Head of caudate nucleus (tissue), 42 donors: ENCODE measurements at regions not wholly inside any gene's neighbourhood (a gene's known extent, or its start where the extent isn't known, plus 50 kb on each side); places are given as distances from the start of the nearest gene placed in this dataset.
"Not testable (repeated sequence)": the region's sequence is repeated elsewhere in the genome, so short reads cannot be mapped to it uniquely, and the experiment has no call there.

Source experiments
- DNase-seq, 42 donors: peaks; one replicate each; pipeline versions ENCODE4 v3.0.0 to v3.0.0-alpha.2; 2020 to 2021; ENCODE audit warnings: mixed read lengths in 7 of 42
- intact Hi-C: fragments of 100-400 bp; cut with DNase I; formaldehyde crosslinking; loops from one replicate; pipeline ENCODE4 v1.15.0; 2022

DNA sequence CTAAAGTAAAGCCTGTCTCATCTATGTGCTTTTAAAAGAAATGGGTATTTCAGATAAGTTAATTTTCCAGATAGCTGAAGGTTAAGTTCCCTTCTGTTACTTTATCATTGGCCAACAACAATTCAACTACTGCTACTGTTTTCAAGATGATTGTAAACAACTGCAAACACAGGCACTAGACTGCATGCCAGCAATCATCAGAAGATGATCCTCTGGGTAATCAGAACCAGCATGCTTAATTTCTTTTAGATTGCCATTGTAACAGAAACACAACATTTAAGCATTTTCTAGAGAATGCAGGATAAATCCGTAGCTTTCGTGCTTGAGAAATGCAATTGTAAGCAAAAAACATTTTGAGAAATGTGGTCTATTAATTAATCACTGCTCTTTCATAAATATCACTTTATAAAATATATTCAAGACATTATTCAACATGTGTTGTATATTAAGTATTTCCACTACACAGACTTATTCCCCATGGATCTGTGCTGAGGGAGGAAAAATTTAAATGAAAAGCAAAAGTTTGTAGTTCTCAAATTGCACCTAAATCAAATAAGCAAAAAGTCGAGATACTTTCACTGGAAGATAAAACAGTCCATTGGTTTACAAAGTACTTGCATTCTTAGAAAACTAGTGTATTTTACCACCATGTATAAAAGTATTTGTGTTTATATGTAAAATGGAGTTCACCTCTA is 133.7 kb downstream of the ATL2 start:
- no peak for DNase-seq
- intact Hi-C loops: no loop called here

DNA sequence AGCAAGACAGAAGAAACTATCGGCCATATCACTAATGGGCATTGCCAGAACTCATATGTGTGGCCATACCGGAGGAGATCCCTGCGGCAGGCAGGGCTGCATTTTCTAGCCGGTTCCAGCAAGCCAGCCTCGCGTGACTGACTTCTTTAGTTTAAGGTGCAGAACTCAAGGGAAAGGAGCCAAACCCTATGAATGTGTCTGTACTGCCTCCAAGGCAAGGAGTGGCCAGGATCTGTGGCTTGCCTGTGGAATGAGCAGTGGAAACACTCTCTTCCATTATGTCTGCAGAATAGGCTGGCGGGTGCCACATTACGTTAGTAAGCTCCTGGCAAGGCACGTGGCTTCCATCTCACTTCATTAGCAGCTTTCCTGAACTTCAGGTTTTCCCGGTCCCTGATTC is 137.6 kb downstream of the ATL2 start:
- DNase-seq: no peak
- intact Hi-C loops: no loop called here

DNA sequence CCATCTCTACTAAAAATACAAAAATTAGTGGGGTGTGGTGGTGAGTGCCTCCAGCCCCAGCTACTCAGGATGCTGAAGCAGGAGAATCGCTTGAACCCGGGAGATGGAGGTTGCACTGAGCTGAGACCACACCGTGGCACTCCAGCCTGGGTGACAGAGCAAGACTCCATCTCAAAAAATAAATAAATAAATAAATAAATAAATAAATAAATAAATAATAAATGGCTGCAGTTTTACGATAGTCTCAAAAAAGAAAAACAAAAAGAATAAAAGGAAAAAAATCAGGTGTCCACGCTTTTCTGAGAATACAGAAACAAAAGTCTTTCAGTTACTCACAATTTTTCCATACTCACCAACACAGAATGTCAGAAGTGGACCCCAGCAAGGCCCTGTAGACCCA is 138.4 kb downstream of the ATL2 start:
- intact Hi-C loops, DNase-seq: not testable (repeated sequence)

DNA sequence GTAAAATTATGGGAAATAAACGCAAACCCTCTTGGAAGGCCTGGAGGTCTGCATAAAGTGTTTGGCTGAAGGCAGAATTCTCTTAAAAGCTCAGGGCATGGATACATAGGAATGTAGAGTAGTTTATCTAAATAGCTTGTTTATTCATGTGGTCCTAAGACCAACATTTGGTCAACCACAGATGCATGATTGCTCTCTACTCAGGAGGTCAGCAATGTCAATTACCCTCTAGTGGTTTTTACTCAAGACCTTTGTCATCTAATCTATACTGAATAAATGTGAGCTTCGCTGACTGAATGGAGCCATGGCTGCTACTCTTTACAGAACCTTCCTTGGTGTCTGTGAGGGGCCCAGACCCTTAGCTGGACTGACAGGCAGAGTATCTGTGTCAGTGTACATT is 139.8 kb downstream of the ATL2 start:
- DNase-seq: no peak
- intact Hi-C loops: no loop called here

DNA sequence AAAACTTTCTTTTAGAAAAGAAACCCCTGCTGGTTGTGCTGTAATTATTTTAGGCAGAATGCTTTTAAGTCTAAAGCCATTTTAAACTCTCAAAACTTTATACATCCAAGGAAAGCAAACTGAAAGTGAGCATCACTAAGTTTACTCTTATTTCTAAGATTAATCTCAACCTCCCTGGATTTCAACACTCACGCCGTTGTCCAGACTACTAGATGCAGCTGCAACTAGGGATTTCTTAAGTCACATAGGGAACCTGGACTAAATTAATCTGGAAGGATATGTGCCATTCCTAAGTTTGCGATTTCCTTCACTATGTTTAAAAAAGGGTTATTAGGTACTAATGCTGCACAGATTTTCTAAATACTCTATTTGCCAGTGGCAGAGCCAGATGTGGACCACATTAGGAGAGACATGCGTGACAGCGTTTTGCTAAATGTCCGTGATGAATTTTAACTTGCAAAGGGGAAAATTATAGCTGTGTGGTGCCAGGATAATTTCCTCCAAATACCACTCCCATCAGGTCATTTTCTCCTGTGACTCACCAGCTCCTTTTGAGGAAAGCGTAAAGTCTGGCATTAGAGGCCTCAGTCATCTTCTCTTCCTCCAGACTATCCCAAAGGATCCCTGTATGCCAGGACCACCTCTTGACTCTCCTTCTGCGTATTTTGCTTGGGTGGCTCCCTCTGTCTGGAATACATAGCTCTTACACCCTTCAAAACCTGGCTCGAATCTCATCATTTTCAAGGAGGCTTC is 143.7 kb downstream of the ATL2 start:
- no peak for DNase-seq
- intact Hi-C loops: no loop called here

DNA sequence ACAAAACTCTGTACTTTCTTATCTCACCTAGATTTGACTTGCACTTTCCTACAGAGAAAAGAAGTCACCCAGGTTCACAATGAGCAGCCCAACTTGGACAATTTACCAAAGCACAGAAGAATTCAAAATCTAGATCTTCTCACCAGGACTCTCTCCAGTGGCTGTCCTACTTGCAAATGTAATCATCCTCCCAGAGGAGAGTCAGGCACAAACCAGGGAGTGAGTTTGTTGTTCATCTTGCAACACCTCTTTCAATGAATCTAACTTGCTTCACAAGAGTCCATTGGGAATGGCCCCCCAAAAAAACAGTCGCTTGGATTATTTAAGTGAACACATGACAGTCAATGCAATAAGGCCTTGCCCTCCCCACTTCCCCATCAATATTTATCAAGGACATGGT is 144.6 kb downstream of the ATL2 start:
- DNase-seq: no peak
- intact Hi-C loops: no loop called here

DNA sequence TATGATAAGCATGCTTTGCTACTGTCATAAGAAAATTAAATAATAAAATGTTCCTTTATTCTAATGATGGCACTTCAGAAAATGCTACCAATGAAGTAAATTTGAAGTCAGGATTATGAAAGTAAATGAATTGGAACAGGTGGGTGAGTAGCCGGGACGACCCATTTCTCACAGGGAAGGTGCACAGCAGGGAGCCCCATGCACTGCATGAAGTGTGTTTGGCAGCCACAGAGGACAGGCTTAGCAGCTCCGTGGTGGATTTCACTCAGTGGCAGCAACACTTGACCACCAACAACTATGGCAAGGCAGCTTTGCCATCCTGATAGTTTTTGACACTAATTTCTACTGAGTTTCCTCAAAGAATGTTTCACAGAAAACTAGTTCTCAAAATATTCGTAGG is 146.3 kb downstream of the ATL2 start:
- no peak for DNase-seq
- intact Hi-C loops: no loop called here

DNA sequence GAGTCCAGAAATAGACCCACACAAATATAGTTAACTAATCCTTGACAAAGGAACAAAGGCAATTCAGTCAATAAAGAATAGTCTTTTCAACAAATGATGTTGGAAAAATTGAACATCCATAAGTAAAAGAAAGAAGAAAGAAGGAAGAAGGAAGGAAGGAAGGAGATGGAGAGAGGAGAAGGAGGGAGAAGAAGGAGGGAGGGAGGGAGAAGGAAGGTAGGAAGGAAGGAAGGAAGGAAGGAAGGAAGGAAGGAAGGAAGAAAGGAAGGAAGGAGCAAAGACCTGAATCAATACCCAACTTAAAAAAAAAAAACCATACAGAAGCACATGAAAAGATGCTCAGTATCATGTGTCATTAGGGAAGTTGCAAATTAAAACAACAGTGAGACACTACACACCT is 148.3 kb downstream of the ATL2 start:
- intact Hi-C loops: no loop called here
- no peak for DNase-seq

DNA sequence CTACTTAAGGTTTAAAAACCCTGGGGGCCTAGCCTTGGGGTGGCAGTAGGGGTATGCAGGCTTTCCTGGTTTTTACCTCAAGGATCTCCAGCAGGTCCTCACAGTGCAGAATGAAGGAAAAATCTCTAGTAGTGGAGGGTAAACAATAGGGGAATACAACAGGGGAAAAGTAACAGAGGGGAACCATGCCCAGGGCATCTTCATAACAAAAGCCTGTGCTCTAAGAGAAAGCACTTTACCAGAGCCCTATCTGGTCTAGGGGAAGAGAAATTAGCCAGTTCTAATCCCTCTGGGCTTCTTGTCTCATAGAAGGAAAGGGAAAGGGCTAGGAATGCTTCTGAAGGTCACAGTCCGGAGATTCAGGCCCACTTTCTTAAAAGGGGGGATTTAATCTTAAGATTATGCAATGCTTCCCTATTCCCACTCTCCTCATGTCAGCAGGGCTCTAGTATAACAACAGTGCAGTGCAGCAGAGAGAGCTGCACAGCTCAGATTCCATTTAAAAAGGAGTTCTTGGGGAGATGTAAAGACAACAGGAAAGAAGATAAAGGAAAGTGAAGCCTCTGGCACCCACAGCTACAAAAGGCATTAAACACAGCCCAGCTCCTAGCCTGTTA is 149.0 kb upstream of the CYP1B1 start:
- no peak for DNase-seq
- intact Hi-C loops: no loop called here

DNA sequence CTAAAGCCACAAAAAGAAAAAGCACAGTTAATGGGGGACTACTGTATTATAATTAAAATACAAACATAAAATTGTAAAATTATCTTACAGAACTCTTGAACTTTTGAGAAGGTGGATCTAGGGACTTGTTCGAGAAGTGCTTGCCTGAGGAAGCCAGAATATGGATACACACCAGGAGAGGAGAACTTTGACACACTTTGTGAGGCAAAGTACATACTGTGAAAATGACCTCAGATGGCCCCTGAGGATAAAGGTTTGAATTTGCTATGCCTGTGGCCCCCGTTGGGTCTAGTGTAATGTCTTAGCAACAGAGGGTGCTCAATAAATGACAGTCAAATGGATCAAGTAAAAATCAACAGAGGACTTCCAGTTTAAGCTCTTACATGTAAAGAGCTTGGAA is 148.2 kb upstream of the CYP1B1 start:
- intact Hi-C loops: no loop called here
- DNase-seq: no peak

DNA sequence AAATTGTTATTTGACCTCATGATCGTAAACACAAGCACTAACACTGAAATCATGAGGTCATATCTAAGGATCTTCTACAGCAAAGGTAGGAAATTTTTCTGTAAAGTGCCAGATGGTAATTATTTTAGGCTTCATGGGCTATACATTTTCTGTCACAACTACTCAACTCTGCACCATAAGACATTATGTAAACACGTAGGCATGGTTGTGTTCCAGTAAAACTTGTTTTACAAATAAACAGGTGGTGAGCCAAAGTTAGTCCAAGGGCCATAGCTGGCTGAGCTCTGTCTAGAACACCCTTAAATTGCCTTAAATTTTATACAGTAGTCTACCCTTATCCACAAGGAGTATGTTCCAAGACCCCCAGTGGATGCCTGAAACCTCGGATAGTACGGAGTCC is 147.3 kb upstream of the CYP1B1 start:
- intact Hi-C loops: no loop called here
- no peak for DNase-seq

DNA sequence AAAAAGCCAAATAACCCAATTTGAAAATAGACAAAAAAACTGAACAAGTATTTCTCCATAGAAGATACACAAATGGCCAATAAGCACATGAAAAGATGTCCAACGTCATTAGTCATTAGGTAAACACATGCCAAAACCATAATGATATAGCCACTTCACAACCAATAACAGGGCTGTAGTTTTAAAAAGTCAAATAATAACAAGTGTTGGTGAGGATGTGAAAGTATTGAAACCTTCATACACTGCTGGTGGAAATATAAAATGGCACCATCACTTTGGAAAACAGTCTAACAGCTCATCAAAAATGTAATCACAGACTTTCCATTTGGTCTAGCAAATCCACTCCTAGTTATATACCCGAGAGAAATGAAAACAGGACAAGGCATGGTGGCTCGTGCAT is 144.2 kb upstream of the CYP1B1 start:
- intact Hi-C loops: no loop called here
- no peak for DNase-seq

DNA sequence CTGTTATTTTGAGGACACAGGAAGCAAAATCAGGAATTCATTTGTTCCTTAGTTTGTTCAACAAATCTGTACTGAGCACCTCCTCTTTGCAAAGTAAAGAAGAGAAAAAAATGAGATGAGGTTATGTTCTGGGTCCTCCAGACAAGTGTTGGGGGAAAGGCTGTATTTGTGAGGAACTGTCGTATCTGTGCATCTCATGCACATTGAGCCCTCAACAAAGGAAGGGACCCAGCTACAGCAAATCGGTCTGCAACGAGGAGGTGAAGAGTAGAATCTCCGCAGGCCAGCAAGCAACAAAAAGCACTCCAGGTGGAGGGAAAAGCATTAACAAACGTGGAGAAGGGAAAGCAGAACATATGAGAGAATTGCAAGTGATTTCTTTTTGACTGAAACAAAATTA is 143.0 kb upstream of the CYP1B1 start:
- no peak for DNase-seq
- intact Hi-C loops: no loop called here

DNA sequence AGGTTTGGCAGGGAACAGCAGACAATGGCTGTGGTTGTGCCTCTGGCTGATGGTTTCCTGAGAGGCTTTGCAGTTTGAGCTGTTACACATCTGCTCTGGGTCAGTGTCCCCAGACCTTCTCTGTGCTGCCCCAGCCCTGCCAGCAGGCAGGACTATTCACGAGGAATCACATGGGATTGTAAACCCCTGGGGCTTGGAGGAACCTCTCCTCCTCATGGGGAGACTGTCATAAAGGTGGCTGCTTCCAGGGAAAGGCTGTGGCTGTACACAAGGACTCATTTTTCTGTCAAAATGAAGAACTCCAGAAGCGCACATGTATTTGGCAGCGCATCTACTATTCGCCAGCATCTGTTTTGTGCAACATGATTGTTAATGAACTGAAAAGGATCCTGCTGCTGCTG is 142.6 kb upstream of the CYP1B1 start:
- DNase-seq: no peak
- intact Hi-C loops: no loop called here

DNA sequence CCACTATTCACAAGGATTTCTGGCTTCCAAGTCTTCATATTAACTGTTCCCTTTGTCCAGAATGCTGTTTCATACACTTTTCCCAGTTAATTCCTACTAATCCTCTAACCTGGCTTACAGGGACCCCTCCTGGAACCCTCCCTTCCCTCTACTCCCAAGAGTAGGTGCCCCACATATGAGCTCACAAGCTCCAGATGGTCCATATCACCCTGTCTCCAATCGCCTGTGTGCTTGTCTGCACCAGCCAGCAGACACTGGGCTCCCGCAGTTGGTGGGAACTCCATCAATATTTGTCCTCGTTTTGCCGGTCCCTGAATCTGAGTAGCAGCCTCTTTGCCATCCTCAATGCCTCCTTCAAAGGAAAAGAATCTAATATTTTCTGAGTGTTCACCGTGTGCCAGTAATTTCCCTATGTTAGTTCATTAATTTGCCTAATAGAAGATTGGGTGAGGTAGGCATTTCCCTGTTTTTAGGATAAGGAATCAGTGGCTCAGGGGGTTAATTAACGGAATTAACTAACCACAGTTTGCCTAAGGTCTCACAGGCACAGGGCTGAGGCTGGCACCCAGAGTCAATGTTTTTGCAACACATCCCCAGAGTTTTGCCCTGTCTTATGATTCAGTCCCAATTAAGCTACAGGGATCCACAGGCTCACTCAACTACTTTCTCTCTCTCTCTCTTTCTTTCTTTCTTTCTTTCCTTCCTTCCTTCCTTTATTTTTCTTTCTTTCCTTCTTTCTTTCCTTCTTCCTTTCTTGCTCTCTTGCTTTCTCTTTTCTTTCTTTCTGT is 141.6 kb upstream of the CYP1B1 start:
- DNase-seq: no peak
- intact Hi-C loops: no loop called here

DNA sequence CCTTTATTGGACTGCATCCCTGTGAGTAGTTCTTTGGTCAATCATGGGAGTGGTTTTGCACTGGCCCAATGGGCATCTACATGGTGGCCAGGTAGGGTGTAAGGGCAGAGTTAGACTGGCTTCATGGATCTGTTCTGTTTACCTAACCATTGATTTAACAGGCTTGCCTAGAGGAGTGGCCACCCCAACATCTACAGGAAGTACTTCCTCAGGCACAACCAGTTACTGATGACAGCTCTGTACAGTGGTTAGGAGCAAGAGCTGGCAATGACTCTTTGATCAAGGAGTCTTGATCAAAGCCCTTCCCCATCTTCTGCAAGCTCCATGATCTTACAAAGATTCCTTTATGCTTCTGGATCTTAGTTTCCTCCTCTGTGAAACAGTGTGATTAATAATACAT is 140.9 kb upstream of the CYP1B1 start:
- intact Hi-C loops: no loop called here
- DNase-seq: no peak

DNA sequence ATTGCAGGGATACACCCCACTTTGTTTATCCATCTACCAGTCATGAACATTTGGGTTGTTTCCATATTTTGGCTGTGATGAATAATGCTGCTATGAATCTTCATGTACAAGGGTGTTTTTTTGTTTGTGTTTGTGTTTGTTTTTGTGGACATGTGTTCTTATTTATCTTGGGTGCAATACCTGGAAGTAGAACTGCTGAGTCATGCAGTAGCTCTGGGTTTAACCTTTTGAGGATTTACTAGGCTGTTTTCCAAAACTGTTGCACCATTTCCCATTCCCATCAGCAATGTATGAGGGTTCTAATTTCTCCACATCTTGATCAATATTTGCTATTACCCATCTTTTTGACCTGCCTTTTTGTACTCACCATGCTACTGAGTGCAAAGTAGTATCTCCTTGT is 140.0 kb upstream of the CYP1B1 start:
- DNase-seq: no peak

DNA sequence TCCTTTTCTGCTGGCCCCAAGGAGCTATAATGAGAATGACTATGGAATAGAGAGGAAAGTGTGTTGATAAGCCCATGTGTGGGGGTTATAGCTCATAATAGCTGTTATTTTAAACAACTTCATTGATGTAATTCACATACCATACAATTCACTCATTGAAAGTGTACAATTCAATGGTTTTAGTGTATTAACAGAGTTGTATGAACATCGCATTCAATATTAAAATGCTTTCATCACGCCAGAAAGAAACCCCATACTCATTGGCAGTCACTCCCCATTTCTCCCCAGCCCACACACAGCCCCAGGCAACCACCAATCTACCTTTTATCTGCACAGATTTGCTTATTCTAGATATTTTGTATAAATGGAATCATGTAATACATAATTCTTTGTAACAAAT is 139.6 kb upstream of the CYP1B1 start:
- DNase-seq: no peak
- intact Hi-C loops: no loop called here

More for the DNA sequence above, 140.0 kb upstream of the CYP1B1 start:
- intact Hi-C loops: no loop called here

DNA sequence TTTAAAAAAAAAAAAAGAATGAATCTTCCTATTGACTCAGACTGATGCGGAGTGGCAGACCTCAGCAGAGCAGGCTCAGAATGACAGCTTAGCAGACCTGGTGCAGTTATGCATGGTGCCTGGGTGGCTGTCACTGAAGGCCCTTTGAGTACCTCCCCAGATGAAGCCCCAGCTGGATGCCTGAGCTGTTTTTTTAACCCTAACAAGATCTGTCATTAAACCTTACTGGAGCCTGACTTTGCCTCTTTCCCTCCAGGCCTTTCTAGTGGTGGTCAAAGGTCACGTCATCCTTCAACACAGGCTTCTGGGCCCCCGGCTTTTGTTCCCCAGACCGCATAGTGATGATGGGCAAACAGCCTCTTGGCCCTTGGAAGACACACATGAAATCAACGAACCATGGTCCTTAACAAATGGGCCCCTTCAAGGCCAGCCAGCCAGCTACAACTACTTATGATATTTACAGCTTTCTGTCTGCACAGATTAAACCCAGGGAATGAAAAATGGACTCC is 138.3 kb upstream of the CYP1B1 start:
- intact Hi-C loops: no loop called here

More for the DNA sequence above, 138.3 kb upstream of the CYP1B1 start:
- no peak for DNase-seq
